Stimulated activated CD8-positive, alpha-beta memory T cell treated with anti-CD3 and anti-CD28 coated beads, Interleukin-4, amount 100 ng/mL, for 4 hours (primary cell): ENCODE measurements at regions not wholly inside any gene's neighbourhood (a gene's known extent, or its start where the extent isn't known, plus 50 kb on each side); places are given as distances from the start of the nearest gene placed in this dataset.
"Not testable (repeated sequence)": the region's sequence is repeated elsewhere in the genome, so short reads cannot be mapped to it uniquely, and the experiment has no call there.

Experiments used
- DNase-seq, 2 donors: peaks; one replicate each; pipeline ENCODE4 v3.0.0-alpha.2; 2020; ENCODE audit warnings: low read depth in 2 of 2, low spot score in 1 of 2

DNA sequence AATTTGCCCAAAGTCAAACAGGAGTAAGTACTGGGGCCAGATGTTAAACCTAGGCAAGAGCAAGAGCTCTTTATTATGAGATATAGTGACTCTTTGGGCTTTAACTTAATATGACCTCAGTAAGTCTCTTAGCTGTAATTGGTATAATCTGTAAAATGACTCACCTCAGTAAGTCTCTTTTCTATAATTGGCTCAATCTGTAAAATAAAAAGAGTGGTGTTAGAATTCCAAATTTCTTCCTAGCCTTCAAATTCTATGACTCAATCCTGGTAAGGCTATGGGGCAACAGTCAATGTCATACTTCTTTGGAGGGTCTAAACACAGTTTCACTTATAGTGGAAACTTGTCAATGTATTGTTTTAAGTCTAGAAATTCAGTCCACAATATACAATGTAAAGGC lies 1608.9 kb upstream of the PIK3C3 start:
- DNase-seq: no peak

DNA sequence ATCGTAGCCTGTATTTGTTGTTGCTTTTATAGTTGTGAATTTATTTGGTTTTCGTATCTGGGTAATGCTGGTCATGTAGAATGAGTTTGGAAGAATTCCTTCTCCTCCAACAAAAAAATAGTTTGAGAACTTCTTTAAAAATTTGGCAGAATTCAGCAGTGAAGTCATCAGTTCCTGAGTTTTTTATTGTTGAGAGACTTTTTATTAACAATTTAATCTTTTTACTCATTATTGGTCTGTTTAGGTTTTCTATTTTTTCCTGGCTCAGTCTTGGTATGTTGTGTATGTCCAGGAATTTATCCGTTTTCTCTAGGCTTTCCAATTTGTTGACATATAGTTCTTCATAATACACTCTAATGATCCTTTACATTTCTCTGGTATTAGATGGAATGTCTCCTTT lies 1613.3 kb upstream of the PIK3C3 start:
- no peak for DNase-seq

DNA sequence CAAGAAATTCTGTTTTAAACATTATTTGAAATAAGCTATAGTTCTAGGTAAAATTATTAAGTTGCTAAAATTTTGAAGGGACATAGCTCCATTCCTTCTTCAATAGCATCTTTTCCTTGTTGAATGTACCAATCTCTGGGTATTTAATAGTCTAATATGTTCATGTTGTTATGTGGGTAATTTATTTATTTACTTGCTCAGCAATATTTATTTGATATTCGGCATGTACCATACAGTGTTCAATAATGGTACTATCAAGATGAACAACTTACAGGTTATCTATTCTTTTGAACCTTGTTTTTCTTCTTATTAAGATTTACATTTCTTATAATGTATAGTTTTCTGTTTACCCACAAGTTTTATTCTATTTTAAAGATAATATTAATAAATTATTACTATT lies 1616.8 kb upstream of the PIK3C3 start:
- no peak for DNase-seq

DNA sequence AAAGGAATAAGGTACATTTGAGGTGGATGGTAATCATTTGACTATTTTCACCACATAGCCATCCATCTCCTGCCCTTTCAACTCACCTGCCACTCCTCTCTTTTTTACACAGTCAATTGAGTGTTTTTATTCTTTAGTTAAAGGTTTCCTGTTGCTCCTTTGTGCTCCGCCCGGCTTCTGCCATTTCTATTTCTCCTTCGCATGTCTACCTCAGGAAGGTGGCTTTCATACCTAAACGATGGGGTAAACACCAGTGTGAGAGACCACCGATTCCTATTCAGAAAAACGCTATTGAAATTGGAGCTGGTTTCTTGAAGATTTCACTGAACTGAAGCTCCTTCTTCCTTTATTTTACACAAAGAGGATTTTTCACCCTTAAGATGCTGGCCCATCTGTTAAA lies 1628.0 kb upstream of the PIK3C3 start:
- no peak for DNase-seq

DNA sequence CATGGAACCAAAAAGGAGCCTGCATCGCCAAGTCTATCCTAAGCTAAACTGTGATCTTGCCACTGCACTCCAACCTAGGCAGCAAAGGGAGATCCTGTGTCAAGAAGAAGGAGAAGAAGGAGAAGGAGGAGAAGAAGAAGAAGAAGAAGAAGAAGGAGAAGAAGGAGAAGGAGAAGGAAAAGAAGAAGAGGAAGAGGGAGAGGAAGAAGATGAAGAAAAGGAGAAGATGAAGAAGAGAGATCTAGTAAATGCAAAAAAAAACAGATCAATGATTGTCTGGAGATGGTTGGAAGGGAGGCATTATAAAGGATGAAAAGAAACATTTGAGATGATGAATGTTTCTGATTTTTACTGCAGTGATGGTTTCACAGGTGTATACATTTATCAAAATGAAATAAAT lies 1629.0 kb upstream of the PIK3C3 start:
- no peak for DNase-seq

DNA sequence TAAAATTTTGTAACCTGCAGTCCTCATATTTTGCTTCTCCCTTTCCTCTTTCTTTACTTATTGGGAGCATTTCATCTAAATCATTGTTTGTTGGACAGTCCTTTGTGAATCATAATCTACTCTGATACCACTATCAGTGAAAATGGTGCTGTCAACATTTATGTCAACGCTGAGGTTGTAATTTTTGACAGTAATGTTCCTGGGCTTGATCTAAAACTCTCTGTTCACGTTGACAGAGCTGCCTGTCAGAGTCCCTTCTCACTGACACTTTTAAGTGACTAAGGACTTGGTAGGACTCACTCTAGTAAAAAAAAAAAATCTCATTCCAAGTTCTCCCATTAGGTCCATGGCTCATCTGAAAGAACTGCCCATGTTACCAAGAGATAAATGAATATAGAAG lies 1640.8 kb upstream of the PIK3C3 start:
- no peak for DNase-seq

DNA sequence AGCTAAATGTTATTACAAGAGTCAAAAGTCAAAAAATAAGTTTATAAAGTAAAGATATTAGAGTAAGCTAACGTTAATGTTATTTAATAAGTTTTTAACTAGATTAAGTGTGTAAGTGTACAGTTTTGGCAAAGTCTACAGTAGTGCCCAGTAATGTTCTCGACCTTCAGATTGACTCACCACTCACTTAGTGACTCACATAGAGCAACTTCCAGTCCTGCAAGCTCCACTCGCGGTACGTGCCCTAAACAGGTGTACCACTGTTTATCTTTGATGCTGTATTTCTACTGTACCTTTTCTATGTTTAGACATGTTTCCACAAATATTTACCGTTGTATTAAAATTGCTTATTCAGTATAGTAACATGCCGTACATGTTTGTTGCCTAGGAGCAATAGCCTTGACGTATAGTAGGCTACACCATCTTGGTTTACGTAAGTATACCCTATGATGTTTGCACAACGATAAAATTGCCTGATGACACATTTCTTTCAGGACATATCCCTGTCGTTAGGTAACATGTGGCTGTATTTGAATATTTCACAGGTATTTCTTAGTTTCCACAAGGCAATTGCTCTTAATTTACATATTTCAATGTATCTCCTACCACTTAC lies 1641.9 kb upstream of the PIK3C3 start:
- DNase-seq: no peak

DNA sequence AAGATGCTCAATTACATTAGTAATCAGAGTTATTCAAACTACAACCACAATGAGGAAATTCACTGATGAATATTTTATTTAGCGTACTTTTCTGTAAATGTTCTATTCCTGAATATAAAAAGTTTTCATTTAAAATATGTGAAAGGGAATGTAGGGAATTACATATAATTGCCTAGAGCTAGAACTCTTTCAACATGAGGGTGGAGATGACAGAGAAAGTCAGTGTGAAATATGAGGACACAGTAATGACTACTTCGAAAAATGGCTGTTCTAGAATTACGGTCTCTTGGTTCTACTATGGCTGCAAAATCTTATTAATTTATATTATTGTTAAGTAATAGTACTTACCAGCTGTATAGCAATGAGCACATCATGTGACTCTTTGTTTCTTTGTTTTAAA lies 1647.4 kb upstream of the PIK3C3 start:
- DNase-seq: no peak

DNA sequence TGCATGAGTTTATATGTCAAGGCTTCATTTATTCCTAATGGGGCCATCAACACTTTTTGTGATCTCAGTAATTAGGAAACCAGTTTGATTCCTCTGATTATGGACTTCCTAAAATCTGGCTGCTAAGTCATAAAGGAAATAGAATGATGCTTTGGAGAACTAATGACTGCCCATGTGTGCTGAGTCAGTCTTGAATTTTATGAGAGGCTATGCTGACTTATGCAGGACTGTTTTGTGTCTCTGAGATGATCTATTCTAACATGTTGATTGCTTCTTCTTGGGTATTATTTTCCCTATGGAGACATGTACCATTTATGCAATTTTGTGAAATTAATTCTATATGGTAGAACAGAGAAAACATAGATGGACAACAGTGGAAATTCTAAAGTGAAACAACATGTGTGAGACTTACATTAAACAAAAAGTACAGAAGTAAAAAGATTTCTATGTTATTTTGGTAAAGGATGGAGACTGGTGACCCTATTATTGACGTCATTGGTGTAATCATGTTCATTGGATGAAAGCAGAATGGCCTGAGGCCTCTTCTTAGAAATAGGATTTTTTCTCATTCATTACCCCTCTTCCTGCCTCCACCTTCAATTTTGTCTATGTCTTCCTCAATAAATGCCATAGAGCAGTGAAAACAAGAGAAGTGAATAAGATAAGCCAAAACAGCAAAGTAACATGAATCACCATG lies 1658.2 kb upstream of the PIK3C3 start:
- DNase-seq: no peak

DNA sequence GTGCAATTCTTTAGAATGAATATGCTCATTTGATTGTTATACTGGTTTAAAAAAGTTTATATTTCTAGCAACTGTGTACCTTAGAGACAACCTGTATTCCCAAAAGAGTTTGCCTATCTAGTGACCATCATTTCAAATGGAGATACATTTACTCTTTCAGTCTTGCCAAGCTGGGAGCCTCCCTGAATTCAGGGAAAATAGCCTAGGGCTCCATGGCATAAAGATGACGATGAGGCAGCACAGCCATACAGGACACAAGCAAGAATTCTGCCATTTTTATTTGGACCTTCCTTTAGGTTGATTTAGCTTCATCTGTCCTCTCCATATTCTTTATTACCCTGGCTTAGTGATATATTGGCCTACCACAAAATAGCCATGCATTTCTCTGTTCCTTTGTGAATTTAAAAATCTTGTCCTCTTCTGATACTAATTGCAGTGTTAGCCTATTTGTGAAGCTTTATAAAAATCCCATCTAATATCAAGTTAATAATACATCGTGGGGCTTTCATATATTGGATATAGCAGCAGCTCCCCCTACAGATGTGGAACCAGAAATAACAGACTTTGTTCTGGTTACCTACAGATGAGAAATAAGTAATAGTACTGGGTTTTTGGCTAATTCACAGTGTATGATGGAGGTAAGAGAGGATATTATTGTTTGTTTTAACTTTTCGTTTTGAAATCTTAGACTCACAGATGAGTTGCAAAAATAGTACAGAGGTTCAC lies 1661.9 kb upstream of the PIK3C3 start:
- no peak for DNase-seq

DNA sequence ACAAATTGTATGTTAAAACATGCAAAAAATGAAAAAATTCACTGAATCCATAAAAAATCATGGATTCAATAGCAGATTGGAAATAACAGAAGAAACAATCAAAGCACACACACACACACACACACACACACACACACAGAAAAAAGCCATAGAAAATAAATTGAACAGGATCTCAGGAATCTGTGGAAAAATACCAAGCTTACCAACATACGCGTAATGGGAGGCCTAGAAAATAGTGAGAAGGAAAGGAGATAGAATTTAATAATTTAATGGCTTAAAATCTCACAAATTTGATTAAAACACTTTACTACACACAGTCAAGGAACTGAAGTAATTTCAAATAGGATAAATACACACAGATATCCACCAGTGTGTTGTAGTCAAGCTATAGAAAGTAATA lies 1671.5 kb upstream of the PIK3C3 start:
- no peak for DNase-seq

DNA sequence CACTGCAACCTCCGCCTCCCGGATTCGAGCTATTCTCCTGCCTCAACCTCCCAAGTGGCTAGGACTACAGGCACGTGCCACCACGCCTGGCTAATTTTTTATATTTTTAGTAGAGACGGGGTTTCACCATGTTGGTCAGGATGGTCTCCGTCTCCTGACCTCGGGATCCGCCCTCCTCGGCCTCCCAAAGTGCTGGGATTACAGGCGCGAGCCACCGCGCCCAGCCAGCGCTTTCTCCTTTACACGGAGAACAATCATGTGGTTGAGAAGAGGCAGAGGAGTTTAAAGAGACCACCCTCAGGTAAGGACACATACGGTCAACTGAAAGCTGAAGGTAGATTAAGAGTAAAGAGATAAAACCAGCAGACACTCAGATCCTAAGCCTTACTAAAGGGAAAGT lies 1673.7 kb upstream of the PIK3C3 start:
- not testable (repeated sequence) for DNase-seq

DNA sequence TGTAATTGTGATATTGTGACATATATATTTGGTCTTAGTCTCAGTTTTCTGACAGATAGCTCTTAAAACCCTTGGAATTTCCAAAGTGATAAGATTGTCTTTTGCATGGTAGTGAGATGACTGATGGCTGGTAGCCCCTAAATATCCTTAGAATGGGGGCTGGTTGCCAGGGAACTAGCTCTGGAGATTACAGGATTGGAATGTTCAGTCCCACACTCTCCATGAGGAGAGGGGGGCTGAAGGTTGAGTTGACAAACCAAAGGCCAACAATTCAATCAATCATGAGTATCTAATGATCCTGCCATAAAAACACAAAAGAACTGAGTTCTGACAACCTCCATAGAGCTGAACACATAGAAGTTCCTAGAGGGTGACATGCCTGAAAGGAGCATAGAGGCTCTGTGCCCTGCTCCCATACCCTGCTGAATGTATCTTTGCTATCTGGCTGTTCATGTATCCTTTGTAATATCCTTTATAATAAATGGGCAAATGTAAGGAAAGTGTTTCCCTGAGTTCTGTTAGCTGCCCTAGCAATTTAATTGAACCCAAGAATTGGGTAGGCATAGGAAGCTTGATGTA lies 1680.3 kb upstream of the PIK3C3 start:
- no peak for DNase-seq

DNA sequence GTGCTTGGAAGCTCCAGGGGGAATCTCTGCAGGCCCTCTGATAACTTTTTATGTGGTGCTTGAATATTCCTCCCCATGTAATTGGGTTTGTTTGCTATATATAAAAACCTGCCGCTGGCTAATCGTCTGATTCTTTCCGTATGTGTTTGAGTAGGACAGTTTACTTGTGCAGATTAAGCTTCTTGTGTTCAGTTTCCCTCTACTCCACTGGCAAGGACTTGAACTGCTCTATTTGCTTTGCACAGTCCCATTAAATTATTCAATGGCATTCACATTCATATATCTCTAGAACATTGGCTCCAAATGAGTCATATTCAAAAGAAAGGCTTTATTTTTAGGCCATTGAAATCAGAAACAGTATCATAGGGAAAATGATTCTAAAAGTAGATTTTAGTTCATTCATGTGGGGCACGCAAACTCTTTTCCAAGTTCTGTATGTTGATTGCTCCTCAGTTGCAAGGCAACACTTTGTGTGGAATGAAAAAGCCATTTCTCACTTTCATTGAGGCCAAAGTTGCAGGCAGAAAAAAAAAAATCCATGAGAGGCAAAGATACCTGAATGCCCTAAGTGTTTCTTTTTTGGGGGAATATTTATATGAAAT lies 1682.3 kb upstream of the PIK3C3 start:
- no peak for DNase-seq

DNA sequence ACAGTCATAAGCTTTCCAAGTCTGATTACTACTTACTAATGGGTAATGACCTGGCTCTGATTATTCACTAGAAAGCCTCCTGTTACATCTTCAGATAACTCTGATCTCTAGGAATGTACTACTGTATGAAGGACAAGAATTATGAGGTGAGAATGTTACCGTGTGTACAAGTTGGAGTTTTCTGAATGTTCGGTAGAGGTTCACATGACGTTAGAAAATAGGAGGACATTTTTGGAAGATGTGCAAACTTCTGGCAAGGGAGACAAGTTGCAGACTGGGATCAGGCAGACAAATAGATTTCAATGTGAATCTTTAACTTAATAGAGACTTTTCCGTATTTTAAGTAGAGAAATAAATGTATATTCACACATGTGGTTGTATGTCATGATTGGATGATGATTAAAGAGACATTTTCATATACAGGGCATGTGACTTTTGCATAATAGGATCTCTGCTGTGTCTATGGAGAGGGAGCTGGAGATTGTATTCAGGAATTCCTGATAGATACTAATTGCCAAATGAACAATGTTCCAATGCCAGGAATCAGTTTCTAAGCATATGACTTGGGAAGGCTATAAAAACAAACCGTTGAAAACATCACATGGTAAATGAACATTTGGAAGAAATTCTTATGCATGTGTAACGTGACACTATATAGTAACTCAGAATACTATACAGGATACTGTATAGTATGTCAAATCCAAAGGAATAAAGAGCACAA lies 1695.8 kb upstream of the PIK3C3 start:
- no peak for DNase-seq

DNA sequence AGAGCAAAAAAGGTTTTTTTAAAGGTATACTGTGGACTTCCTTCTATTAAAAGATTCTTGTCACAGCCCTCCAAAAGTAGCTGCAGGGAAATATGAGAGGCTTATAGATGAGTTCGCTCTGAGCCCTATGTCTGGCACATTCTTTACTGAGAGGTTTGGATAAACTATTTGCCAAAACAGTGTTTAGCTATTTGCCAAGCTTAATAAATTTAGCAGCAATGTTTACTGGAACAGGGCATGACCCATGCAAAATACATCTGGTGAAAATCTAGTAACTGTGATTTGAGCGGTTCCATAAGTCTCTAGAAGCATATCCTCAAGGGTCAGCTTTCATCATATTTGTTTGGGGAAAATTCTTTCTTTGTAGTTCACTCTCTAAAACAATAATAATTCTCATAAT lies 1696.7 kb upstream of the PIK3C3 start:
- DNase-seq: no peak

DNA sequence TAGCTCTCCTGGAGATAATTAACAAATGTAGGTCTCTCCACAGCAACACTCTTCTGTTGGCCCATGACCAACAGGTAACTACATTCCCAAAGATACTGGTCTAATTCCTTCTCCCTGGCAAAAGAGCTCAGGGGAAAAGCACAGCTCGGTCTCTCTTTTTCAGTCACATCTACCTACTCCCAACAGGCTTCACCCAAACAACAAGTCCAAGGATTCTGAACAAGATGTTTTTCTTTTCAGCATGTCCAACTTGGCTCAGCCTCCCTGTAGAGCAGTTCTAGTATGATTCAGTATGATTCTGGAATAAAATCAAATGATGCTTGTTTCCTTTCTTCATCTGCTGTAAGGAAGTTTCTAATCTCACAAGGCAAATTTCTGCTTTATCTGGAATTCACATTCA lies 1704.8 kb upstream of the PIK3C3 start:
- DNase-seq: no peak

DNA sequence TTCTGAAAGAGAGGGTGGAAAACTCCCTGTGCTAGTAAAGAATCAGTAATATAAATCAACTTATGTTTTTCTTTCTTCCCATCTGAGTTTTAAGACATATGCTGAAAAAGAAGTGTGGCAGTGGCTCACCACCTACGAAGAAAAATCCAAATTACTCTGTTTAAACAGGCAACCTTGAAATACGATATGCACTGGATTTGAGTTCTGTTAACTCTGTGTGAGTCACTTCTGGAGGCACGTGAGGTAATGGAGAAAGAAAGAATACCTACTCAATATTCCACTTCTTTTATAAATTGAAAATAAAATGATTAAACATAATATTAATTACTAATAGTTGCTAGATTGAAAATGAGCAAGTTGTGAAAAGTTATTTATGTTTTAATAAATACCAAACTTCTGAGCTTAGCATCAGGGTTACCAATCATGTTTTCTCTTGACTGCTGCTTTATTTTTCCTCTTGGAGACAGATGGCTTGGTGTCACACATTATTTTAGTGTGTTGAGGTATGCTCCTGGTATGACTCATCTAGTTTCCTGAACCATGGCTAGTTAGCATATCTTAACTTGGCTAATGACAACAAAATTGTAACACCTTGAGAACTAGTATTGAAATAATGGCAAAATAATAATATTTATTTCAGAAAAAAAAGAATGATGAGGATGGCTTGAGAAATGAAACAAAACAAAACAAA lies 1705.5 kb upstream of the PIK3C3 start:
- no peak for DNase-seq

DNA sequence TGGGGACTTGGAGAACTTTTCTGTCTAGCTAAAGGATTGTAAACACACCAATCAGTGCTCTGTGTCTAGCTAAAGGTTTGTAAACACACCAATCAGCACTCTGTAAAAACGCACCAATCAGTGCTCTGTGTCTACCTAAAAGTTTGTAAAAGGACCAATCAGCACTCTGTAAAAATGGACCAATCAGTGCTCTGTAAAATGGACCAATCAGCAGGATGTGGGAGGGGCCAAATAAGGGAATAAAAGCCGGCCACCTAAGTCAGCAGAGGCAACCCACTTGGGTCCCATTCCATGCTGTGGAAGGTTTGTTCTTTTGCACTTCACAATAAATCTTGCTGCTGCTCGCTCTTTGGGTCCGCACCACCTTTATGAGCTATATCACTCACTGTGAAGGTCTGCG lies 1709.4 kb upstream of the PIK3C3 start:
- DNase-seq: not testable (repeated sequence)

DNA sequence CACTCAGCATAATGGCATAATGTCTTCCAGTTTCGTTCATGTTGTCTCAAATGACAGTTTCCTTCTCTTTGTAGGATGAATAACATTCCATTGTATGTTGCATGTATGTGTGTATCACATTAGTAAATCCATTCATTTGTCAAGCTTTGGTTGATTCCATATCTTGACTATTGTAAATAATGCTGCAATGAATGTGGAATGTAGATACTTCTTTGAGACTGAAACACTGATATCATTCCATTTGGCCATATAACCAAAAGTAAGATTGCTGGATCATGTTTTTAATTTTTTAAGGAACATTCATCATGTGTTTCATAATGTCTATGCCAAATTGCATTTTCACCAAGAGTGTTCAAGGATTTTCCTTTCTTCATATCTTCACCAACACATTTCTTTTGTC lies 1711.4 kb upstream of the PIK3C3 start:
- DNase-seq: no peak

DNA sequence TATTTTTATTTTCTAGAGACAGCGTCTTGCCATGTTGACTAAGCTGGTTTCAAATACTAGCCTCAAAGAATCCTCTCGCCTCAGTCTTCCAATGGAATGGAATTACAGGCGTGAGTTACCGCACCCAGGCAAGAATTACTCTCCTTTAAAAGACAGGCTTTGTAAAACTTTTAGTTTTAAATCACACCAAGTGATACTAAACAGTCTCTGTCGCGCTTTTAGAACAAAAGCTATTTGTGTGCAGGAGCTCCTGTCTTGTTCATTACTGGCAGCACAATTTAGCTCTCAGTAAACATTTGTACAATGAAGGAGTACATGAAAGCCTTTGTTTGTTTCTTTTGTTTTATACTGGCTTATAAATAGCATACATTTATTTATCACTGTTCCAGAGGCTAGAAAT lies 1719.2 kb upstream of the PIK3C3 start:
- no peak for DNase-seq
